Cerebellar cortex (tissue), 1 donor: ENCODE measurements at regions not wholly inside any gene's neighbourhood (a gene's known extent, or its start where the extent isn't known, plus 50 kb on each side); places are given as distances from the start of the nearest gene placed in this dataset.
"Not testable (repeated sequence)": the region's sequence is repeated elsewhere in the genome, so short reads cannot be mapped to it uniquely, and the experiment has no call there.

Source experiments
- DNase-seq: peaks from one replicate; pipeline ENCODE4 v3.0.0-alpha.2; 2015; ENCODE audit warnings: low spot score

GRCh38 chr6:86255973-86256372 lies 613.3 kb upstream of the SYNCRIP start:
- DNase-seq: no peak

GRCh38 chr6:86251106-86251505 lies 608.4 kb upstream of the SYNCRIP start:
- DNase-seq: no peak

DNA sequence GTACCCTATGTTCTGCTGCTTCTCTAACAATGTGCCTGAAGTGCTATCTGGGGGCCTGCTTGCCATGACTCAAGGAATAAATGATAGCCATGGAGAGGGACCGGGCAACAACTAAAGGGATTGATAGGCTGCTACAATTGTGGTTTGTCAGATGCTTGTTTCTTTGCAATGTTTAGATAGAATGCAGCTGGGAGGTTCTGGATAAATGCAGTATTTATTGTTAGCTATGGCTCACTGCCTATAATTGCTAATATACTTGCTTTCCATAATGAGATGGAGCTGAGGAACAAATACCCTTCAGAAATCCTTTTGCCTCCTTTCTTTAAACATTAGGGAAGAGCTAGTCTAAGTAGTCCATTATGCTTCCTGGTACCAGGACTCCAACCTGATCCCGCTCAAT lies 575.2 kb upstream of the SYNCRIP start:
- no peak for DNase-seq

GRCh38 chr6:86215323-86215722 lies 572.6 kb upstream of the SYNCRIP start:
- no peak for DNase-seq

DNA sequence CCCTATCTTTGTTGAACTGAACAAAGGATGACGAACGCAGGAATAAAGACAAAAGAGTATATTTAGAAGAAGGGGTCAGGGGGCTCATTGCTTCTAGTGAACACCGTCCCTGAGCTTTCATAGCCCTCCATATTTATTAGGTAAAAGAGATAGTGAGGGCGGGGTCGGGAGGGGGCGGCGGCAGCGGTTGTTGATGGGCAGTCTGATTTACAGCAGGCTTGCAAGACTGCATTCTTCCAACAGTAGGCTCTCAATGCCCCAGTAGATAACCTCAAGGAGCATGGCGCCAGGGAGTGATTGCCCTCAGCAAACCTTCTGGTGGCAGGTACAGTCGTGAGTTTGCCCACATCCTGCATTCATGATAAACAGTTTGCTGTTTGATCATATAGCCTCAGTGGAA lies 563.3 kb upstream of the SYNCRIP start:
- no peak for DNase-seq

- no peak for DNase-seq
Observed at GRCh38 chr6:86203044-86203443, 560.4 kb upstream of the SYNCRIP start.

GRCh38 chr6:86193821-86194220 lies 551.1 kb upstream of the SYNCRIP start:
- peak; percentile 90 for DNase-seq

DNA sequence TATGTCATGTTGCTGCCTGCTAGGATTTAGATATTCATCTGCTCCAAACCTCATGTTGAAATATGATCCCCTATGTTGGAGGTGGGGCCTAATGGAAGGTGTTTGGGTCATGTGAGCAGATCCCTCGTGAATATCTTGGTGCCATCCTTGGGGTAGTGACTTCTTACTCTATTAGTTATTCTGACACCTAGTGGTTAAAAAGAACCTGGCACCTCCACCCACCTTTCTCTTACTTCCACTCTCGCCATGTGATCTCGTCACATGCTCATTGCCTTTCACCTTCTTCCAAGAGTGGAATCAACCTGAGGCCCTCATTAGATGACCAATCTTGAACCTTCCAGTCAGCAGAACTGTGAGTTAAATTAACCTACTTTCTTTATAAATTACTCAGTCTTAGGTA lies 549.4 kb upstream of the SYNCRIP start:
- DNase-seq: no peak

- peak; percentile 46 for DNase-seq
Observed at GRCh38 chr6:86175149-86175548, 532.5 kb upstream of the SYNCRIP start.

- DNase-seq: no peak
Observed at GRCh38 chr6:86154852-86155251, 512.2 kb upstream of the SYNCRIP start.

DNA sequence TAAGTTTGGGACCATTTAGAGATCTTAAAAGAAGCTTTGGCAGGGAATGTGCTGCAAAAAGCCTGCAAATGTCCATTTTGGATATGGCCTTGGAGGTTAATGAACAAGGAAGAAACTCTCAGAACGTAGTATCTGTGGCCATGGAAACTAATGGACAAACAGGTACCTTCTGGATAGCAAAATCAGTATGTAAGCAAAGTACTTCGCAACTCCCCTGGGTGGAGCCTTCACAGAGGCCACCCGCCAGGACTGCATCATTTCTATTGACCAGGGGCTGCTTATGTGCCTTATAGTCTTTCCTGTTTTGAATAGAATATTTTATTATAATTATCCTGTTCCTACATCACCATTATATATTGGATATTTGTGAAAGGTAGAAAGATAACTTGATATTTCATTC lies 510.8 kb upstream of the SYNCRIP start:
- no peak for DNase-seq

GRCh38 chr6:86152546-86152945 lies 509.9 kb upstream of the SYNCRIP start:
- DNase-seq: no peak

- DNase-seq: no peak
Observed at GRCh38 chr6:86148586-86148985, 505.9 kb upstream of the SYNCRIP start.

- DNase-seq: no peak
Observed at GRCh38 chr6:86147859-86148258, 505.2 kb upstream of the SYNCRIP start.

DNA sequence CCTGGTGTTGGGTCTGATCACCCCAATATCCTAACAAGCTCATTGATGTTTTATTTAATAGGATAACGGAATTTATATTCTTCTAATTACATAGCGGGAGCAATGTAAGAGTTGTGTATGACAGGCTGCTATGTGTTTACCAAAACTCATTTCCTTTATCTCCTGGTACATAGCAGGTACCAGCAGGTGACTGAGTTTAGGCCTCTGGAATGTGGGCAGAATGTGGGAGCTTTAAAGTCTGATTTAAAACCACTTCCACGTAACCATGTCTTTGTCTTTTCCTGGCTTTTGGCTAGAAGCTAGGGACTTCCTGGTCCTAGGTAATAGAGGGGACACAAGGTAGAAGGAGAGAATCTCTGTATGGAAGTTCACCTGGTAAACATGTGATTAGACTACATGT lies 504.6 kb upstream of the SYNCRIP start:
- DNase-seq: no peak

DNA sequence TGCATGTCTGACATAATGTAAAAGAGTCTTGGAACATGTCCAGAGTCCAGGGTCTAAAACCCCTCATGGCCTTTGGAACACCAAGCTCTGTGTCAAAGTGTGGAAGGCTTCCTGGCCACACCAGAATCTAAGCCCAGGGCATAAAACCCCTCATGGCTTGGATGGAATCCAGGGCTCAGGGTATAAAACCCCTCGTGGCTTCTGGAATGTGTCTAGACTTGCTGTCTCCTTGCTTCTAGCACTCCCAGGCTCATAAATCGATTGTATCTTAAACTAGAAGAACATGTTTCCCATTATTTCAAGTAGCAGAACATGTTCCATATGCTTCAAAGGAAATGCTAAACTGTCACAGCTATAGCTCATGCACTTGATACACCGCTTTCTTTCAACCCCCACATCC lies 504.1 kb upstream of the SYNCRIP start:
- DNase-seq: not testable (repeated sequence)

- no peak for DNase-seq
Observed at GRCh38 chr6:86142326-86142725, 499.6 kb upstream of the SYNCRIP start.

GRCh38 chr6:86128130-86128814 lies 485.6 kb upstream of the SYNCRIP start:
- no peak for DNase-seq

- no peak for DNase-seq
Observed at GRCh38 chr6:86122086-86122485, 479.4 kb upstream of the SYNCRIP start.

DNA sequence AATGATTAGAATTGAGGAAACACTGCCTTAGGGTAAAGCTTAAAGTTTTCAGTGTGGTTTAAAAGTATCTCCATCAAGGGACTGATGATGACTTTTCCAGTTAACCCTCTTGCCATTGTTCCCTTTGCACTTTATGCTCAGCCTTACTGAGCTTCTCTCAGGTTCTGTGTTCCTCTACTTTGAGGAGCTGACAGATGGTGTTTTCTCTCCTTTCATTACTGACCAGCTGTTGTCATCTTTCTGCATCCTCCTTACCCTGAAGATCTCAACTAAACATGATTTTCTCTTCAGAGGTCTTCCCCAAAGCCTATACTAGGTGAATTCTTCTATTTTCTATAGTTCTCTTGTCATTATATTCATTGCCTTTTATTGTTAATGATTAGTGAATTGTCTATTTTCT lies 475.6 kb upstream of the SYNCRIP start:
- DNase-seq: peak; percentile 57

GRCh38 chr6:86107985-86108384 lies 465.3 kb upstream of the SYNCRIP start:
- DNase-seq: peak; percentile 78

GRCh38 chr6:86087954-86088353 lies 445.3 kb upstream of the SYNCRIP start:
- no peak for DNase-seq

DNA sequence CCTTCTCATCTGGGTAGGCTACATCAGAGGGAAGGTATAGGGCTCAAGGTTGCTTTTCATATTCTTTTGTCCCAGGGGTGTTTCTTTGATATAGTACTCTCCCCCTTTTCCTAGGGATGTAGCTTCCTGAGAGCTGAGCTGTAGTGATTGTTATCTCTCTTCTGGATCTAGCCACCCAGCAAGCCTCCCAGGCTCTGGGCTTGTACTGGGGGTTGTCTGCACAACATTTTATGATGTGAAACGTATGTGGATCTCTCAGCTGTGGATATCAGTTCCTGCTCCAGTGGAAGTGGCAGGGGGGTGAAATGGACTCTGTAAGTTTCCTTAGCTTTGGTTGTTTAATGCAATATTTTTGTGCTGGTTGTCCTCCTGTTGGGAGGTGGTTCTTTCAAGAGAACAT lies 437.3 kb upstream of the SYNCRIP start:
- no peak for DNase-seq

DNA sequence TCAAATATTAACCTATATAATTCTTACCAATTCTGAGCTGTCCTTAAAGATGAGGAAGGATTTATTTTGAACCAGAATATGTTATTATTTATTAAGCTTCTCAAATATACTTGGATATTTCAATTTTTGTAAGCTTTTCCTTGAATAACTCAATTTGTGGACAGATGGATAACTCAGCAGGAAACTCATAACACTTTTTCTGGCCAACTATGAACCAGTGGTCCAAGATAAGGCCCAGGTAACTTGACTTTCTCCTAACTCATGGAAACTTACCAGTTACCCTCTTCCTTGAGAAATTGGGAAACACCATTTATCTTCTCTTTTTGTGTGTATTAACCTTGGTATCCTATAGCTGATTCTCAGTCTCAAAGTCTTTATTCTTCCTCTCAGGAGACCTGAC lies 427.5 kb upstream of the SYNCRIP start:
- DNase-seq: peak; percentile 63

DNA sequence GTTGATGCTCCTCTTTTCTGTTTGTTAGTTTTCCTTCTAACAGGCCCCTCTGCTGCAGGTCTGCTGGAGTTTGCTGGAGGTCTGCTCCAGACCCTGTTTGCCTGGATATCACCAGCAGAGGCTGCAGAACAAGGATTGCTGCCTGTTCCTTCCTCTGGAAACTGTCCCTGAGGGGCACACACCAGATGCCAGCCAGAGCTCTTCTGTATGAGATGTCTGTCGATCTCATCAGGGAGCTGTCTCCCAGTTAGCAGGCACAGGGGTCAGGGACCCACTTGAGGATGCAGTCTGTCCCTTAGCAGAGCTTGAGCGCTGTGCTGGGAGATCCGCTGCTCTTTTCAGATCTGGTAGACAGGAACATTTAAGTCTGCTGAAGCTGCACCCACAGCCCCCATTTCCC lies 422.3 kb upstream of the SYNCRIP start:
- not testable (repeated sequence) for DNase-seq
